SH-SY5Y (cell line): ENCODE measurements at regions not wholly inside any gene's neighbourhood (a gene's known extent, or its start where the extent isn't known, plus 50 kb on each side); places are given as distances from the start of the nearest gene placed in this dataset.

Source experiments
- GATA2 ChIP-seq: IDR thresholded peaks from 2 replicates; pipeline ENCODE4 v1.6.1; 2011; ENCODE audit warnings: mild to moderate bottlenecking, low read depth, low read length
- GATA3 ChIP-seq: IDR thresholded peaks from 2 replicates; pipeline ENCODE4 v1.6.1; 2011; ENCODE audit warnings: low read depth, mild to moderate bottlenecking, low read length, moderate library complexity

GRCh38 chr2:219744066-219744465 is 116.6 kb downstream of the SLC4A3 start:
- TF ChIP-seq GATA2 (no peak), GATA3 (no peak)

GRCh38 chr2:219744600-219744999 is 117.2 kb downstream of the SLC4A3 start:
- TF ChIP-seq GATA3 = no peak

GRCh38 chr2:219747637-219748036 is 120.2 kb downstream of the SLC4A3 start:
- TF ChIP-seq GATA2 (no peak), GATA3 (no peak)

- TF ChIP-seq GATA3 = no peak
- TF ChIP-seq GATA2 = no peak
These were observed 121.5 kb downstream of the SLC4A3 start for GRCh38 chr2:219748671-219749570.

GRCh38 chr2:219752726-219753125 is 125.3 kb downstream of the SLC4A3 start:
- TF ChIP-seq GATA2 = no peak
- TF ChIP-seq GATA3 = no peak

GRCh38 chr2:219758907-219759680 is 131.7 kb downstream of the SLC4A3 start:
- TF ChIP-seq GATA3 = no peak
- TF ChIP-seq GATA2 = no peak

GRCh38 chr2:219759801-219760200 is 132.4 kb downstream of the SLC4A3 start:
- TF ChIP-seq GATA2 (no peak), GATA3 (no peak)

- TF ChIP-seq GATA3 (no peak), GATA2 (no peak)
These were observed 137.9 kb downstream of the SLC4A3 start for GRCh38 chr2:219765231-219765911.

- TF ChIP-seq GATA3 (no peak), GATA2 (no peak)
These were observed 139.2 kb downstream of the SLC4A3 start for GRCh38 chr2:219766658-219767057.

GRCh38 chr2:219769090-219769910 is 141.9 kb downstream of the SLC4A3 start:
- TF ChIP-seq GATA2 = no peak
- no peak for TF ChIP-seq GATA3

- no peak for TF ChIP-seq GATA3
- no peak for TF ChIP-seq GATA2
These were observed 144.7 kb downstream of the SLC4A3 start for GRCh38 chr2:219772103-219772635.

GRCh38 chr2:219772697-219773096 is 145.3 kb downstream of the SLC4A3 start:
- TF ChIP-seq GATA2 (no peak), GATA3 (no peak)

- TF ChIP-seq GATA2 (no peak), GATA3 (no peak)
These were observed 148.1 kb downstream of the SLC4A3 start for GRCh38 chr2:219775506-219775905.

GRCh38 chr2:219777388-219777787 is 150.0 kb downstream of the SLC4A3 start:
- TF ChIP-seq GATA2 (no peak), GATA3 (no peak)
